PFSK-1 (cell line): ENCODE measurements at regions not wholly inside any gene's neighbourhood (a gene's known extent, or its start where the extent isn't known, plus 50 kb on each side); places are given as distances from the start of the nearest gene placed in this dataset.

Source experiments
- POLR2AphosphoS5 ChIP-seq: IDR thresholded peaks from 2 replicates; pipeline ENCODE4 v1.6.1; 2012; ENCODE audit warnings: low read depth, mild to moderate bottlenecking, control low read depth, low read length, moderate library complexity
- TAF1 ChIP-seq: IDR thresholded peaks from 2 replicates; pipeline ENCODE4 v1.6.1; 2012; ENCODE audit warnings: low read length, control low read depth, borderline replicate concordance; ENCODE audit not compliant: insufficient read depth
- TF ChIP-seq, protein P1 (sequence below), 2 experiments: IDR thresholded peaks; 2 replicates each; pipeline versions ENCODE4 v1.6.1 to v1.8.0; 2011 to 2012; ENCODE audit warnings: low read depth in 2 of 2, low read length in 2 of 2, control low read depth in 1 of 2, inconsistent platforms in 1 of 2, mild to moderate bottlenecking in 1 of 2, moderate library complexity in 1 of 2; ENCODE audit not compliant: insufficient read depth in 1 of 2

DNA sequence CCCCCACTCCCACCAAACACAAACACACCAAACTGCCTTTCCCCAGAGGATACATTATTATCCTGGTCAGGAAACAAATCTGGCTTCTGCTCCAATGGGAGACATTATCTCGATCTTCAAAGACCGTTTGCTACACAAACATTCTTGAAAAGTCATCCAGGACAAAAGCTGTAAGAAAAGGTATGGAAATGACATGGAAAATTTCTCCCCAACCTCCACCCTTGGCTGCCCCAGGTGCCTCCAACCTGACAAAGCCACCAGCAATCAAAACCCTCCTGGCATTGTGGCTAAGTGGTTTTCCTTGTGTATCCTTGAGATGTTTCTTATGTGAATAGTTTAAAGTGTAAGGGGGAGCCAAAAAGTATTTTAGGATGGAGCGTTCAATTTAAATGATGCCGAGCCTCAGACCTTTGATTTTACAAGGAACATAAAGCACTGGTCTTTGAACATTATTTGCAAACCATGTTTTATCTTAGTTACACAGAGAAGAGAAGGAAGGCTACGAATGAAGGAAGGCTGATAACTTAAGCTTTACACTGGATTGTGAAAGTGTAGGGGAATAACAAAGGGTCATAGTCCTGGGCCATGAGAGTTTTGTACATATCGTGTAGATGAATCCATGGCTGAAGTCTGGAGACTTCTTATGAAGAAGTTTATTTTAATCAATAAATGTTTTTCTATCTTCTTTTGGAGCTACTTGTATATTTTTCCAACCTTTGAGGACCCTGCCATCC is 418.9 kb upstream of the TMTC1 start:
- no peak for TF ChIP-seq TAF1
- TF ChIP-seq, protein P1, sequence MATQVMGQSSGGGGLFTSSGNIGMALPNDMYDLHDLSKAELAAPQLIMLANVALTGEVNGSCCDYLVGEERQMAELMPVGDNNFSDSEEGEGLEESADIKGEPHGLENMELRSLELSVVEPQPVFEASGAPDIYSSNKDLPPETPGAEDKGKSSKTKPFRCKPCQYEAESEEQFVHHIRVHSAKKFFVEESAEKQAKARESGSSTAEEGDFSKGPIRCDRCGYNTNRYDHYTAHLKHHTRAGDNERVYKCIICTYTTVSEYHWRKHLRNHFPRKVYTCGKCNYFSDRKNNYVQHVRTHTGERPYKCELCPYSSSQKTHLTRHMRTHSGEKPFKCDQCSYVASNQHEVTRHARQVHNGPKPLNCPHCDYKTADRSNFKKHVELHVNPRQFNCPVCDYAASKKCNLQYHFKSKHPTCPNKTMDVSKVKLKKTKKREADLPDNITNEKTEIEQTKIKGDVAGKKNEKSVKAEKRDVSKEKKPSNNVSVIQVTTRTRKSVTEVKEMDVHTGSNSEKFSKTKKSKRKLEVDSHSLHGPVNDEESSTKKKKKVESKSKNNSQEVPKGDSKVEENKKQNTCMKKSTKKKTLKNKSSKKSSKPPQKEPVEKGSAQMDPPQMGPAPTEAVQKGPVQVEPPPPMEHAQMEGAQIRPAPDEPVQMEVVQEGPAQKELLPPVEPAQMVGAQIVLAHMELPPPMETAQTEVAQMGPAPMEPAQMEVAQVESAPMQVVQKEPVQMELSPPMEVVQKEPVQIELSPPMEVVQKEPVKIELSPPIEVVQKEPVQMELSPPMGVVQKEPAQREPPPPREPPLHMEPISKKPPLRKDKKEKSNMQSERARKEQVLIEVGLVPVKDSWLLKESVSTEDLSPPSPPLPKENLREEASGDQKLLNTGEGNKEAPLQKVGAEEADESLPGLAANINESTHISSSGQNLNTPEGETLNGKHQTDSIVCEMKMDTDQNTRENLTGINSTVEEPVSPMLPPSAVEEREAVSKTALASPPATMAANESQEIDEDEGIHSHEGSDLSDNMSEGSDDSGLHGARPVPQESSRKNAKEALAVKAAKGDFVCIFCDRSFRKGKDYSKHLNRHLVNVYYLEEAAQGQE (IDR thresholded peaks at IDR 0.05; ENCODE audit: insufficient read depth in 1 of 2, low read depth in 2 of 2, low read length in 2 of 2), result no peak
- TF ChIP-seq POLR2AphosphoS5, result no peak
